ENCODE measurements at regions not wholly inside any gene's neighbourhood (a gene's known extent, or its start where the extent isn't known, plus 50 kb on each side); places are given as distances from the start of the nearest gene placed in this dataset.
"Not testable (repeated sequence)": the region's sequence is repeated elsewhere in the genome, so short reads cannot be mapped to it uniquely, and the experiment has no call there.

DNA sequence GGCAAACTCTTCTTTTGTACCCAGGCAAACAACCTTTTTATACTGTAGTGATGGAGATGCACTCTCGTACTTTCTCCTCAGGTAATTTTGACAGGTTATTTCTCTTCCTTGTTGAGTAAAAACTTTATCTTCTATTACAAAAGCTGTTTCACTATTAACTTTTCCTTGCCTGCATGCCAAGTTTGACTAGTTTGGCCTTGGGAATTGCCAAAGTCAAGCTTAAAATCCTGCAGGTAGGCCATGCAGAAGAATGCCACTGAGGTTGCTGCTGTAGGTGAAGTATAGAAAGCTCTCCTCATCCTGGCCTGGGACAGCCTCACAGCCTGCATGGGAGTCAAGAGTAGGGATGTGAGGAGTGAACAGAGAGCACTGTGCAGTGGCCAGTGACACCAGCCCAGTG lies 1293.5 kb upstream of the CHAC2 start:
- Histone ChIP-seq H3F3A (ENCODE audit: control insufficient read depth, insufficient read depth) (no peaks in the 10 kb centered on the region), H4K20me1 (ENCODE audit: control insufficient read depth, insufficient read depth, low read depth, low read length) (no peaks in the 10 kb centered on the region), H3K9me2 (replicated peaks; ENCODE audit: control insufficient read depth, low read length) (no peaks in the 10 kb centered on the region), H3K27me3 (ENCODE audit: control insufficient read depth, low read length) (no peaks in the 10 kb centered on the region), H3K79me2 (ENCODE audit: control insufficient read depth, low read length) (no peaks in the 10 kb centered on the region), H3K4me3 (ENCODE audit: low read length) (no peak overlapping the region), H3K36me3 (ENCODE audit: control insufficient read depth, low read length) (no peaks in the 10 kb centered on the region), H3K4me2 (ENCODE audit: low read length) (no peak overlapping the region), H3K27ac (ENCODE audit: low read depth, low read length) (no peak overlapping the region), H3K9me3 (ENCODE audit: control insufficient read depth, insufficient read depth, low read length) (0 out of 2 replicates have a peak, but pooled peaks cover 3% of the 10 kb centered on the region), H3K4me1 (ENCODE audit: control insufficient read depth, low read length) (no peaks in the 10 kb centered on the region)
- TF ChIP-seq EZH2phosphoT487 (IDR thresholded peaks at IDR 0.05; ENCODE audit: borderline replicate concordance, low read length) = no peak
- TF ChIP-seq, protein P1, sequence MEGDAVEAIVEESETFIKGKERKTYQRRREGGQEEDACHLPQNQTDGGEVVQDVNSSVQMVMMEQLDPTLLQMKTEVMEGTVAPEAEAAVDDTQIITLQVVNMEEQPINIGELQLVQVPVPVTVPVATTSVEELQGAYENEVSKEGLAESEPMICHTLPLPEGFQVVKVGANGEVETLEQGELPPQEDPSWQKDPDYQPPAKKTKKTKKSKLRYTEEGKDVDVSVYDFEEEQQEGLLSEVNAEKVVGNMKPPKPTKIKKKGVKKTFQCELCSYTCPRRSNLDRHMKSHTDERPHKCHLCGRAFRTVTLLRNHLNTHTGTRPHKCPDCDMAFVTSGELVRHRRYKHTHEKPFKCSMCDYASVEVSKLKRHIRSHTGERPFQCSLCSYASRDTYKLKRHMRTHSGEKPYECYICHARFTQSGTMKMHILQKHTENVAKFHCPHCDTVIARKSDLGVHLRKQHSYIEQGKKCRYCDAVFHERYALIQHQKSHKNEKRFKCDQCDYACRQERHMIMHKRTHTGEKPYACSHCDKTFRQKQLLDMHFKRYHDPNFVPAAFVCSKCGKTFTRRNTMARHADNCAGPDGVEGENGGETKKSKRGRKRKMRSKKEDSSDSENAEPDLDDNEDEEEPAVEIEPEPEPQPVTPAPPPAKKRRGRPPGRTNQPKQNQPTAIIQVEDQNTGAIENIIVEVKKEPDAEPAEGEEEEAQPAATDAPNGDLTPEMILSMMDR (IDR thresholded peaks at IDR 0.05; ENCODE audit: low read depth, low read length, poor library complexity, severe bottlenecking) = no peak

DNA sequence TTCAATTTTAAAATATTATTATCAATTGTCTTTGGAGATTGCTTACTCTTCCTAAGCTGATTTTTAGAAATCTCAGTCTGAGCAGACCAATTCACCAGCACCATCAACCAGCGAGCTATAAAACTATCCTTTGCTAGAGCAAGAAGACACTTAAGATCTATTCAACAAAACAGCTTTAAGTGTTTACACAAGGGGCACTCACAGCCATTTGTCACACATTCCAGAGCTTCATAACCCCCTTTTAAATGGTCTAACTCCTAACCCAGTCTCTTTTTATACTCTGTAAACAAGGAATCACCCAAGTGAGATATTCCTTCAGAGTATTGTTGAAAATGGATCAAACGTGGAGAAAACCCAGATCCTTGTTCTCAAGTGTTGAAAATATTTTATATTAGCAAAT lies 1294.1 kb upstream of the CHAC2 start:
- TF ChIP-seq, protein P1 (IDR thresholded peaks at IDR 0.05; ENCODE audit: low read depth, low read length, poor library complexity, severe bottlenecking) = no peak
- TF ChIP-seq EZH2phosphoT487 (IDR thresholded peaks at IDR 0.05; ENCODE audit: borderline replicate concordance, low read length) = no peak
- H3K79me2 ChIP-seq (ENCODE audit: control insufficient read depth, low read length) = no peaks in the 10 kb centered on the region
- no peak overlapping the region for H3K27ac ChIP-seq (ENCODE audit: low read depth, low read length)
- H3K9me3 ChIP-seq (ENCODE audit: control insufficient read depth, insufficient read depth, low read length) = 0 out of 2 replicates have a peak, but pooled peaks cover 3% of the 10 kb centered on the region
- H3K4me2 ChIP-seq (ENCODE audit: low read length) = no peak overlapping the region
- H3K4me1 ChIP-seq (ENCODE audit: control insufficient read depth, low read length) = no peaks in the 10 kb centered on the region
- H3K36me3 ChIP-seq (ENCODE audit: control insufficient read depth, low read length) = no peaks in the 10 kb centered on the region
- H3K4me3 ChIP-seq (ENCODE audit: low read length) = no peak overlapping the region
- H3F3A ChIP-seq (ENCODE audit: control insufficient read depth, insufficient read depth) = no peaks in the 10 kb centered on the region
- no peaks in the 10 kb centered on the region for H3K27me3 ChIP-seq (ENCODE audit: control insufficient read depth, low read length)
- H4K20me1 ChIP-seq (ENCODE audit: control insufficient read depth, insufficient read depth, low read depth, low read length) = no peaks in the 10 kb centered on the region
- no peaks in the 10 kb centered on the region for H3K9me2 ChIP-seq (replicated peaks; ENCODE audit: control insufficient read depth, low read length)

DNA sequence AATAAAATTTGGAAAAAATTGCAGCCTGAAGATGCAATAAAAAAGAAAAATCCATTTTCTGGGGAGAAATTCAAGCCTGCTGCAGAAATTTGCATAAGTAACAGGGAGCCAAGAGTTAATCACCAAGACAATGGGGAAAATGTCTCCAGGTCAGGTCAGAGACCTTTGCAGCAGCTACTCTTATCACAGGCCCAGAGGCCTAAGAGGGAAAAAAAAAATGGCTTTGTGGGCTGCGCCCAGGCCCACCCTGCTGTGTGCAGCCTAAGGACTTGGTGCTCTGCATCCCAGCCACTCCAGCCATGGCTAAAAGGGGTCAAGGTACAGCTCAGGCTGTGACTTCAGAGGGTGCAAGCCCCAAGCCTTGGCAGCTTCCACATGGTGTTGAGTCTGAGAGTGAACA lies 1297.1 kb upstream of the CHAC2 start:
- H3K4me1 ChIP-seq (ENCODE audit: control insufficient read depth, low read length); H3K4me2 ChIP-seq (ENCODE audit: low read length); H3K36me3 ChIP-seq (ENCODE audit: control insufficient read depth, low read length); H3F3A ChIP-seq (ENCODE audit: control insufficient read depth, insufficient read depth); H3K9me3 ChIP-seq (ENCODE audit: control insufficient read depth, insufficient read depth, low read length); H3K9me2 ChIP-seq (replicated peaks; ENCODE audit: control insufficient read depth, low read length); H3K27ac ChIP-seq (ENCODE audit: low read depth, low read length); H4K20me1 ChIP-seq (ENCODE audit: control insufficient read depth, insufficient read depth, low read depth, low read length); H3K27me3 ChIP-seq (ENCODE audit: control insufficient read depth, low read length); H3K4me3 ChIP-seq (ENCODE audit: low read length); H3K79me2 ChIP-seq (ENCODE audit: control insufficient read depth, low read length): not testable (repeated sequence)

DNA sequence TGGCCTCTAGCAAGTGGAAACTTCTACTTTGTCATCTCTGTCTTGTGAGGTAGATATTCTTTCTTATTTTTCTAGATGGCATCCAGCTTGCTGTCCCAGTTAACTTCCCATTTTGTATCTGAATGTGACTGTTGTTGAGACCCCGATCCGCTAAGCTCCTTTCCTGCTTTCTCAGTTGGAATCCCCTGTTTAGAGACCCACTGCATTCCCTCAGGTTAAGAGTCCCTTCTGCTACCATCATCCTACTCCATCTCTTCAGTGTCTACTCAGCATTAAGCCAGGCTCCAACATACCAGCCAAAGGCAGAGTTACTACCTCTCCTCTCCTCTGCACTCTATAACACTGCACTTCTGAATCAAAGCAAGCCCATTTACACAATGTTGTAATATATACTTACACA lies 1300.4 kb upstream of the CHAC2 start:
- Histone ChIP-seq H3F3A (ENCODE audit: control insufficient read depth, insufficient read depth) (no peaks in the 10 kb centered on the region), H3K27ac (ENCODE audit: low read depth, low read length) (no peak overlapping the region), H4K20me1 (ENCODE audit: control insufficient read depth, insufficient read depth, low read depth, low read length) (no peaks in the 10 kb centered on the region), H3K36me3 (ENCODE audit: control insufficient read depth, low read length) (no peaks in the 10 kb centered on the region), H3K79me2 (ENCODE audit: control insufficient read depth, low read length) (no peaks in the 10 kb centered on the region), H3K9me3 (ENCODE audit: control insufficient read depth, insufficient read depth, low read length) (0 out of 2 replicates have a peak, but pooled peaks cover 3% of the 10 kb centered on the region), H3K4me1 (ENCODE audit: control insufficient read depth, low read length) (no peaks in the 10 kb centered on the region), H3K4me3 (ENCODE audit: low read length) (no peak overlapping the region), H3K4me2 (ENCODE audit: low read length) (no peak overlapping the region), H3K27me3 (ENCODE audit: control insufficient read depth, low read length) (no peaks in the 10 kb centered on the region), H3K9me2 (replicated peaks; ENCODE audit: control insufficient read depth, low read length) (no peaks in the 10 kb centered on the region; the same call in 1 of the 2 replicates)
- TF ChIP-seq EZH2phosphoT487 (IDR thresholded peaks at IDR 0.05; ENCODE audit: borderline replicate concordance, low read length) = no peak
- TF ChIP-seq, protein P1 (IDR thresholded peaks at IDR 0.05; ENCODE audit: low read depth, low read length, poor library complexity, severe bottlenecking) = no peak

Measured in DOHH2 (cell line).